ENCODE measurements at regions not wholly inside any gene's neighbourhood (a gene's known extent, or its start where the extent isn't known, plus 50 kb on each side); places are given as distances from the start of the nearest gene placed in this dataset.

- TF ChIP-seq POLR2AphosphoS5 (IDR thresholded peaks at IDR 0.05; ENCODE audit: low read depth, low read length) = no peak
- TF ChIP-seq POLR2A (IDR thresholded peaks at IDR 0.05; ENCODE audit: low read depth, low read length) = no peak
- TF ChIP-seq TAF1 (IDR thresholded peaks at IDR 0.05; ENCODE audit: borderline replicate concordance, low read depth, low read length) = no peak
Observed at GRCh38 chr20:47934761-47935160, 149.5 kb upstream of the SULF2 start.
